Activated gamma-delta T cell treated with anti-CD3 and anti-CD28 coated beads, Interleukin-2, amount 50 U/mL, for 16 hours (primary cell): ENCODE measurements at regions not wholly inside any gene's neighbourhood (a gene's known extent, or its start where the extent isn't known, plus 50 kb on each side); places are given as distances from the start of the nearest gene placed in this dataset.

Experiments
- DNase-seq: peaks from one replicate; pipeline ENCODE4 v3.0.0-alpha.2; 2020; ENCODE audit warnings: low read depth

DNA sequence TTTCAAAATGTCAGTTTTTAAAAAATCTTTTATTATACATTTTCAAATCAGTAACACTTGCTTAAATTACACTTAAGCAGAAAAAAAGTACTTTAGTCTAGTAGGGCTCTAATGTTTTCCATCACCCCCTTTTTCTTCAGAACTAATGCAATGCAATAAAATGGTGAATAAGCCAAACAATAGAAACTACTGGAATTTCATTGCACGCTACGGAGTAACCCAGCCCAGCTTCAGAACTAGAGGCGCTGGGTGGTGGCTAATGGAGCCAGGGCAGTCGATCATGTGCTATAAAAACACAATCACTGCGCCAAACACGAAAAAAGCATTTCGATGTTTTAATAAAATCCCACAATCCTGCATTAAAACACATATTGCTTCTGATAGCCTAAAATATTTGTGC, 59.9 kb upstream of the ODAD2 start:
- DNase-seq, result no peak

DNA sequence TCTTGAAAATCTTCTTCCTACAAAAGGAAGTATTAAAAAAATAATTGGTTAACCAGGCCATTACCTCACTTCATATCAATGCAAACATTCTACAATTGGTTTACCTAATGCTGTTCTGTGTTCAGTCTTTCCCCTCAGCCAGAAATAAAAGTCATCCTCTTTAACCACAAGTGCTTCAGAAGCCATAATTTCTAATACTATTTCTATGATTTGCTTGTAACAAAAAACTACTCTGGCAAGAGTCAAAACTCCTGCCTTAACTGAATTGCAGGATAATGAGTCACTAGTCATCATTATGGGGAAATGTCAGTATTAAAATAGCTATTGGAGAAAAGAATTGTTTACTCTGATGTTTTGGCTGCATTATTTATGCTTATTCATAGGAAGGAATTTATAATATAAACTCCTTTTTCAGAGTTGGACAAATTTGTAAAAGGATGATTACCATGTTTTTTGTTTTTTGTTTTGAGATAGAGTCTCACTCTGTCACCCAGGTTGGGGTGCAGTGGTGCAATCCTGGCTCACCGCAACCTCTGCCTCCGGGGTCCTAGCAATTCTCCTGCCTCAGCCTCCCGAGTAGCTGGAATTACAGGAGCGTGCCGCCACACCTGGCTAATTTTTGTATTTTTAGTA, 55.5 kb upstream of the ODAD2 start:
- DNase-seq, result no peak

DNA sequence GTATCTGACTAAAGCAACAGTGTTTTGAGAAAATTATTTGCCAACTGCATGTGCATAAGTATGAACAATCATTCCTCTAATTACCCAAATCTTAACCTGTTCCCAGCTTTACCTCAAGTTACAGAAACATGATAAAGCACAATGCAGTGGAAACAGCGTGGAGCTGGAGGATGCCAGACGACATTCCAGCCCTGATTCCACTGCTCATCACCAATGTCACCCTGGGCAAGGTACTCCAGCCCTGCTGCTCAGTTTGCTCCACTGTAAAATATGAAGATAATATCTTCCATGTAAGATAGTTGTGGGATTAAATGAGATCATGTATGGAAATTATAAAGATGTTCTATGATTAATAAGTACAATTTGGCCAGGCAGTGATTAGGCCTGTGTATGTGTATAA, 50.4 kb upstream of the ODAD2 start:
- DNase-seq, result no peak
